DND-41 (cell line): ENCODE measurements at regions not wholly inside any gene's neighbourhood (a gene's known extent, or its start where the extent isn't known, plus 50 kb on each side); places are given as distances from the start of the nearest gene placed in this dataset.

ENCODE experiments used
- CTCF ChIP-seq: IDR thresholded peaks from 2 replicates; pipeline ENCODE4 v1.5.1; 2012; ENCODE audit warnings: borderline replicate concordance, low read length, moderate library complexity, mild to moderate bottlenecking; ENCODE audit not compliant: poor library complexity, severe bottlenecking; ENCODE audit errors: extremely low read depth
- EZH2 ChIP-seq: IDR thresholded peaks from 3 replicates; pipeline ENCODE4 v1.6.1; 2012; ENCODE audit warnings: borderline replicate concordance, low read depth, mild to moderate bottlenecking, moderate library complexity, low read length, inconsistent platforms; ENCODE audit not compliant: severe bottlenecking

DNA sequence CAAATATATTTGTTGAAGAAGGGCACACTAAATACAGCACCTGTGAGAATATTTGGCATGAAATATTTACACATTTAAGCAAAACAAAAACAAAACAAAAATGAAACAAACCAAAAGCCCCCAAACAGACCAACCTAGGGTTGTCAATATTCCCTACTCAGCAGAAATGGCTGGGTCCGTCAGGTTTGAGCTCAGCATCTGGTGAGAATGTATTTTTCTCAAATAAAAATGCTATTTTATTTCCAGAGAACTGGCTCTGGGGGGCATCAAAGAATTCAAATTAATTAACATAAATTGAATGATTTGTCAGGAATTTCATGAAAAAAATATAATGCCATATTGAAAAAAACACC, 142.8 kb upstream of the COL5A1 start:
- TF ChIP-seq CTCF (no peak), EZH2 (no peak)
